ENCODE measurements at regions not wholly inside any gene's neighbourhood (a gene's known extent, or its start where the extent isn't known, plus 50 kb on each side); places are given as distances from the start of the nearest gene placed in this dataset.

GRCh38 chr2:84373391-84373790, 85.7 kb downstream of the SUCLG1 start:
- no peak overlapping the region for H3K4me3 ChIP-seq (ENCODE audit: low read depth, low read length)
- TF ChIP-seq CTCF (IDR thresholded peaks at IDR 0.05; ENCODE audit: insufficient read depth, low read length) = no peak
- DNase-seq (ENCODE audit: low read depth) = no peak

- TF ChIP-seq CTCF (IDR thresholded peaks at IDR 0.05; ENCODE audit: insufficient read depth, low read length) = no peak
- H3K4me3 ChIP-seq (ENCODE audit: low read depth, low read length) = no peak overlapping the region
- DNase-seq (ENCODE audit: low read depth) = no peak
These were observed 96.5 kb downstream of the SUCLG1 start for GRCh38 chr2:84362541-84362940.

- no peak overlapping the region for H3K4me3 ChIP-seq (ENCODE audit: low read depth, low read length)
- no peak for TF ChIP-seq CTCF (IDR thresholded peaks at IDR 0.05; ENCODE audit: insufficient read depth, low read length)
- peak; percentile 67 for DNase-seq (ENCODE audit: low read depth)
These were observed 121.0 kb downstream of the SUCLG1 start for GRCh38 chr2:84338069-84338468.

- no peak for TF ChIP-seq CTCF (IDR thresholded peaks at IDR 0.05; ENCODE audit: insufficient read depth, low read length)
- no peak for DNase-seq (ENCODE audit: low read depth)
- no peak overlapping the region for H3K4me3 ChIP-seq (ENCODE audit: low read depth, low read length)
These were observed 131.3 kb downstream of the SUCLG1 start for GRCh38 chr2:84327645-84328249.

- no peak for TF ChIP-seq CTCF (IDR thresholded peaks at IDR 0.05; ENCODE audit: insufficient read depth, low read length)
- no peak overlapping the region for H3K4me3 ChIP-seq (ENCODE audit: low read depth, low read length)
- DNase-seq (ENCODE audit: low read depth) = no peak
These were observed 132.1 kb downstream of the SUCLG1 start for GRCh38 chr2:84326831-84327432.

GRCh38 chr2:84323890-84324289, 135.2 kb downstream of the SUCLG1 start:
- DNase-seq (ENCODE audit: low read depth) = no peak
- no peak overlapping the region for H3K4me3 ChIP-seq (ENCODE audit: low read depth, low read length)
- no peak for TF ChIP-seq CTCF (IDR thresholded peaks at IDR 0.05; ENCODE audit: insufficient read depth, low read length)

GRCh38 chr2:84320940-84321339, 138.1 kb downstream of the SUCLG1 start:
- no peak for DNase-seq (ENCODE audit: low read depth)
- no peak overlapping the region for H3K4me3 ChIP-seq (ENCODE audit: low read depth, low read length)
- TF ChIP-seq CTCF (IDR thresholded peaks at IDR 0.05; ENCODE audit: insufficient read depth, low read length) = no peak

All from fibroblast of the aortic adventitia (primary cell).